ENCODE measurements at regions not wholly inside any gene's neighbourhood (a gene's known extent, or its start where the extent isn't known, plus 50 kb on each side); places are given as distances from the start of the nearest gene placed in this dataset.
"Not testable (repeated sequence)": the region's sequence is repeated elsewhere in the genome, so short reads cannot be mapped to it uniquely, and the experiment has no call there.

GRCh38 chr6:130610303-130610702, 216.9 kb upstream of the SMLR1 start:
- no peak for DNase-seq (ENCODE audit: low read depth, low spot score)

DNA sequence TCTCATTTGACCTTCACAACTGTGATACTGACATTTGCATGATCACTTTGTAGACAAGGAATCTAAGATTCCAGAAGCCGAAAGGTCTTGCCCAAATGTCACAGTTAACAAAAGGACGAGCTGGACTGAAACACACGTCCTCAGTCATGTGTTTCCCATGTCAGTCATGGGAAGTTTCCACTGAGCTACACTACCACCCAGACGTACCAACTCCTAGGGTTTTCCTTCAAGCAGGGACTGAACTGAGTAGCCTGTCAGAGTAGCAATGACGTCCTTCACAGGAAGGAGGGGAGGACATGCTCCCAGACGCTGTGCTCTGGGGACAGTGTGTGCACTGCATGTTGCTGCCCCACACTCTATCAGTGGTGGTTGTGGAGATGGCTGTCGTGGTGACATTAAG, 215.8 kb upstream of the SMLR1 start:
- DNase-seq (ENCODE audit: low read depth, low spot score), result no peak

DNA sequence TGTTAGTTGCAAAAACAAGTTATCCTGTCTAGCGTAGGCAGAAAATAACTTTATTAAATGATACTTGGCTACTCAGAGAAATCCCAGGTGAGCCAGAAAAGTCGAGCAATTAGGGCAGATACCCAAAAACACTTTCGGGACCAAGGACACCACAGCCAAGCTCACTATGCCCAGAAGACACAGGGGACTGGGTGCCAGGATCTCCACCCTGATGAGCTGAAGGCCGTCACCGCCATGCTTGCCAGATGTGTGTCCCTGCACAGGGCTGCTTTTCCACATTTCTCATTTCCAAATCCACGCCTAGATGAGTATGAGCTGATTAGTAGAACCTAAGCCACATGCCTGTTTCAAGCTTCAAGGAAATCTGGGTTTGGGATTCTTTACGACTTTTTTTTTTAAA, 214.0 kb upstream of the SMLR1 start:
- DNase-seq (ENCODE audit: low read depth, low spot score), result no peak

DNA sequence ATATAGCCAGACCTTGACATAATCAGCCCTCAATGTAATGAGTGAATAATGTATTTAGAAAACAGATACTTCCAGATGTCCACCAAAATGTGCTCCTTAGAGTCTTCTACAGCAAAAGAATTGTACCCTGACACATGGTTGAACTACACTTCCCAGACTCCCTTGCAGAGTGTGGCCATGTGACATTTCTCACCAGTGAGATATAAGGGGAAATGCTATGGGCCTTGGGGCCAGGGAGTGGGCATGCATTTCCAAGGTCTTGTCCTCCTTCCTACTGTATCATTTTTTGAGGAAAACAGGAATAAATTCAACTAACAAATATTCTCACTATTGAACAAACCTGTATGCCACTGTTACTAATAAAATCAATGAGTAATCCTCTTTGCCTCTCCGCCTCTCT, 211.4 kb upstream of the SMLR1 start:
- no peak for DNase-seq (ENCODE audit: low read depth, low spot score)

DNA sequence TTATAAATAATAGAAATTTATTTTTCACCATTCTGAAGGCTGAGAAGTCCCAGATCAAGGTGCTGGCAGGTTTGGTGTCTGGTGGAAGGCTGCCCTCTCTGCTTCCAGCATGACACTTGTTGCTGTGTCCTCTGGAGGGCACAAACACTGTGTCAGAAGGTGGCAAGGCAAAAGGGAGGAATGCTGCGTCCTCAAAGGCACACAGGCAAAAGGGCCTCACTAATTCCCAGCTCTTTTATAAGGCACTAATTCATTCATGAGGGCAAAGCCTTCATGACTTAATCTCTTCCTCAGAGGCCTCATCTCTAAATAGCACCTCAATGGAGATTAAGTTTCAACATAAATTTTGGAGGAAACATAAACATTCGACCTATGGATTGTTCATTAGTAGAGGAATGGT, 209.5 kb upstream of the SMLR1 start:
- no peak for DNase-seq (ENCODE audit: low read depth, low spot score)

GRCh38 chr6:130618806-130619205, 208.4 kb upstream of the SMLR1 start:
- DNase-seq (ENCODE audit: low read depth, low spot score), result not testable (repeated sequence)

DNA sequence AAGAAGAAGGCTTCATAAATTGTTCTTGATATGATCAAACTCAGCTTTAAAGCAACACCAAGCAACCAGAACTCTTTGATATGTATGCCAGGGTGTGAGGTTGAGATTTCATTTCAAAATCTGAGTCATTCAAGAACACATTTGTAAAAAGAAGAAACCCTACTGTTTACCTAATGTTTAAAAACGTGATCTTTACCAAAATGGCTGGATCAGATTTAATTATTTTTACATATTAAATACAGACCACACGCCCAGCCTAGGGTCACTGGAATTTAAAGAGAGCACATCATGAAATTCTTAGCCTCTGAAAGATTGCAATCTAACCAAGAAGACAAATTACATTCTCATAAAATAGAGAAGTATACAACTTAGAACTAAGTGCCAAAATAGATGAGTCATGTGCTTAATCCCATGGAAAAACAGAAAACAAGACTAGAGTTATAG, 206.8 kb upstream of the SMLR1 start:
- no peak for DNase-seq (ENCODE audit: low read depth, low spot score)

DNA sequence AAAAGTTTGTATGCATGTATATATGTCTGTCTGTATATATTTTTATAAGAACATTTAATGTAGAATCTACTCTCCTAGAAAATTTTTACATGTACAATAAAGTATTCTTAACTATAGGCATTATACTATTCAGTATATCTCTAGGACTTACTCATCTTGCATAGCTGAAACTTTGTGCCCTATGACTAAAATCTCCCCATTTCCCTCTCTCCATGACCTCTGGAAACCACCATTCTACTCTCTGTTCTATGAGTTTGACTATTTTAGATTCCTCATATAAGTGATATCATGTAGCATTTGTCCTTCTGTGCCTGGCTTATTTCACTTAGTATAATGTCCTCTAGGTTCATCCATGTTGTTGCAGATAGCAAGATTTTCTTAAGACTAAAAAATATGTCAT, 205.1 kb upstream of the SMLR1 start:
- DNase-seq (ENCODE audit: low read depth, low spot score), result no peak

GRCh38 chr6:130624046-130624445, 203.2 kb upstream of the SMLR1 start:
- DNase-seq (ENCODE audit: low read depth, low spot score), result no peak

DNA sequence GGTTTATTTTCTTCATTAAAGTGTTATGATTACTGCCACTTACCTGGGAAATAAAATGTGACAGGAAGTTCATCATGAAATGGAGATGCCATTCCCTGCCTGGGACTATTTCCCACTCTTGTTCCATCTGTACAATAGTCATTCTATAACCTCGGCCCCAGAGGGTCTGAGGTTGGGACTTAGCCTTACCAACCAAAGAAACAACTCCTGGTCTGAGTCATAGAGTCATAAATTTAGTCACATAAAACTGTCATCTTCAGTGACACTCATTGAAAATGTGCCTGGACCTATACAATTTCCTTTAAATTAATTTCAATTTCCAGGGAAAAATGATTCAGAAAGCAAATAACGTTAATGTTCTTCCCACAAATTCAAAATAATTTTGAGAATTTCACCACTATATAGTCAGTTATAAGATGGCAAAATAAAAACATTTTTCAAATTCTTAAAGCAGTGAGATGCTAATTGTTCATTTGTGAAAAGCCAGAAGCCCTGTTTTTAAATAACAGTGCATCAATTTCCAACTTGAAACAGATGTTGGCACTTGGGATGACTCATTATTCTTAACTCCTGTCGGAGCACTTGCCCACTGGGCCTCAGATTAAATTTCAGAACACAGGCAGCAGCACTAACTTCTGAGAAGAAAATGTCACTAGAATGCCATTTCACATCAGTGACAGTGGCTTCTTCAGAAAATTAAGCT, 201.2 kb upstream of the SMLR1 start:
- peak; percentile 15 for DNase-seq (ENCODE audit: low read depth, low spot score)

GRCh38 chr6:130628862-130629261, 198.3 kb upstream of the SMLR1 start:
- DNase-seq (ENCODE audit: low read depth, low spot score), result no peak

DNA sequence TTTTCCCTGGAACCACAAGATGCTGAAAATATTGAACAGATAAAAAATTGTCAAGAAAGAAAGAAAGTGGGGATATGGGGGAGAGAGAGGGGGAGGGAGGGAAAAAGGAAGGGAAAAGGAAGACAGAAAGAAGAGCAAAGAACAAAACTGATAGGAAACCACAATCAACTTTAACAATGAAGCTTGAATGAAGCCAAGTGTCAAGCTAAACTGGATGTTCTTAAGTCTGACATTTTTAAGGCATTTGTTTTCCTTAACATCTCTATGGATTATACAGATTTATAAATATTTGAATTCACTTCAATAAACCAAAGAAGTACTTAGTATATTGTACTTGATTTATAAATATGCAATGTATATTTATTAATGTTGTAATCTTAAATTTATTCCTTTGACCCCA, 197.6 kb upstream of the SMLR1 start:
- no peak for DNase-seq (ENCODE audit: low read depth, low spot score)

DNA sequence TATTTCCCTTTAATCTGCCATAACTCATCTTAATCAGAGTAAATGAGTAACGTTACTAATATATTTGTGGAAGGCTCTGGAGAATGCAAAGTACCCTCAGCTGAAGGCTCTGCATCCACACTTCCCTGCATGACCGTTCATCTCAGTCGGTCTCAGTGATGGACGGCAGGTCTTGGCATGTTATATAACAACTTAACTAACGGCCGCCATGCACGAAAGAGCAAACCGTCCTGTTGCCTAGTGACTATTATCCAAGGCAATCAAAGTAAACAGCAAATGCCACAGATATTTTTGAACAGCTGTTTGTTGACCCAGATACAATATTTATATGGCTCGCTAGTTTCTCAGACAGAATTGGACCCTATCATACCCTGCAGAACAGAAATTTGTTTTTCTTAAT, 194.9 kb upstream of the SMLR1 start:
- DNase-seq (ENCODE audit: low read depth, low spot score), result no peak

- DNase-seq (ENCODE audit: low read depth, low spot score), result no peak
These were observed 194.3 kb upstream of the SMLR1 start for GRCh38 chr6:130632897-130633296.

GRCh38 chr6:130643361-130643760, 183.8 kb upstream of the SMLR1 start:
- DNase-seq (ENCODE audit: low read depth, low spot score), result no peak

DNA sequence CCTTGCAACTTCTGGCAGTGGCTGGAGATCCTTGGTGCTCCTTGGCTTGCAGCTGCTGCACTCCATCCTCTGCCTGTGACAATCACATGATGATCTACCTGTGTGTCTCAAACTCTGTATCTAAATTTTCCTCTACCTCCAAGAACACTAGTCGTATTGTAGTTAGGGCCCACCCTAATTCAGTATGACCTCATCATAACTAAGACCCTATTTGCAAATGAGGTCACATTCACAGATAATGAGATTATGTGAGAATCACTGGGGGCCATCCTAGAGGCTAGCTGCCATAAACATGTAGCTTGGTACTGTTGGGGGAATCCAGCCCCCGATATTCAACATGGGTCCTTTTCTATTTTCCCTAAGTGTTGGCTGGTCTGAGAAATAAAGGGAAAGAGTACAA, 183.0 kb upstream of the SMLR1 start:
- no peak for DNase-seq (ENCODE audit: low read depth, low spot score)

DNA sequence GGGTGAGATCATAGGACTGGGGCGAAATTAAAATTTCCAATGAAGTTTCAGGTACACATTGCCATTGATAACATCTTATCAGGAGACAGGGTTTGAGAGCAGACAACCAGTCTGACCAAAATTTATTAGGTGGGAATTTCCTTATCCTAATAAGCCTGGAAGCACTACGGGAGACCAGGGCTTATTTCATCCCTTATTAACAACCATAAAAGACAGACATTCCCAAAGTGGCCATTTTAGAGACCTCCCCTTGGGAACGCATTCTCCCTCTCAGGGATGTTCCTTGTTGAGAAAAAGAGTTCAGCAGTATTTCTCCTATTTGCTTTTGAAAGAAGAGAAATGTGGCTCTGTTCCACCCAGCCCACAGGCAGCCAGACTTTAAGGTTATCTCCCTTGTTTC, 182.4 kb upstream of the SMLR1 start:
- not testable (repeated sequence) for DNase-seq (ENCODE audit: low read depth, low spot score)

- DNase-seq (ENCODE audit: low read depth, low spot score), result no peak
These were observed 180.0 kb upstream of the SMLR1 start for GRCh38 chr6:130647246-130647645.

DNA sequence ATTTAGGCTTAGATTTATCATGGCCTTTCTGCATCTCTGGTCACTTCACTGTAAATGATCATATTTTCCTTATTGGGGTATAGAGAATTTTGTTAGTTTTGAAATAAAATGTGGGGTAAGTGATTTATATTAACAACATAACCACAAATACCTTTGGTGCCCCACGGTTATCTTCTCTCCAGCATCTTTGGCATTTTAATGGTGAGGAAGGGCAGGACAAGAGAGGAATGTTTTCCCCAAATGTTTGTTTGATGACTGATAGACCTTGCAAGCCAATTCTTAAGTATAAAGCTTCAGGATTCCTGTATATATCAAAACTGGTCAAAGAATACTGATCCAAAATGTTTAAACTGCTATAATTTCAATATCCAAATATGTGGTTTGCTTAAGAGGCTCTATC, 171.6 kb upstream of the SMLR1 start:
- no peak for DNase-seq (ENCODE audit: low read depth, low spot score)

- DNase-seq (ENCODE audit: low read depth, low spot score), result no peak
These were observed 166.1 kb upstream of the SMLR1 start for GRCh38 chr6:130661077-130661476.

DNA sequence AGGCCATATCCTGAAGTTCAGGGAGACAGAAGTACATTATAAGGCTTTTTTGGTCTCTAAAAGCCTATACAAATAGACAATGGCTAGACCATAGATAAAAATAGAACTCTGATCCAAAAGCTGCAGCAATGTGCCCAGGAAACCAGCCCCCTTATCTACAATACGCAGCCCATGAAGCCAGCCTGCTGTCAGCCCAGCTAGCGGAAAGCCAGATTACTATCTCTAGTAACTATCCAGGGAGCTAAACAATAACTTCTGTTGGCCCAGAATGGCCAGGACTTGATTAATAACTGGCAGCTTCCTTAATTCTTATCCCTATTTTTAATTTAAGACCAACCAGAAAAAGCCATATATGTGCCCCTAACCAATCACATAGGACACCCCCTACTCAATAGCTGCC, 160.4 kb upstream of the SMLR1 start:
- no peak for DNase-seq (ENCODE audit: low read depth, low spot score)

DNA sequence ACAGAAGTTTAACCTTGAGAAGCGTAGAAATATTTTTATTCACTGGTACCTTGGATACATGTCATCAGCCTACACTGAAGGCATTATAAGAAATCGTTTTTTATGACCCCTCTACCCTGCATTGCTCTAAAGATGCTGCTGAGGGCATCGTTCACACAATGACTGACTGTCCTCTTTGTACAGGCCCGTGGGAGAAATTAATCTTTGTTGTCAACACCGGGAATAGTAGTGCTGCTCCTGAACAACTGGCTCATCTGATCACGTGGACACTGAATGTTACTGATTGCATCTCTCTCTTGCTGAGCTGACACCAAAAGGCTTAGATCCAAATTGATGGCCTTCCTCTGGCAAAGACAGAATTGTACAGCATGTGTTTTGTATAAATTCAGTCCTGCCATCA, 157.1 kb upstream of the SMLR1 start:
- no peak for DNase-seq (ENCODE audit: low read depth, low spot score)

- no peak for DNase-seq (ENCODE audit: low read depth, low spot score)
These were observed 156.1 kb upstream of the SMLR1 start for GRCh38 chr6:130671119-130671518.

- DNase-seq (ENCODE audit: low read depth, low spot score), result no peak
These were observed 155.6 kb upstream of the SMLR1 start for GRCh38 chr6:130671577-130671976.

Measured in smooth muscle cell of the brain vasculature (primary cell).